Left colon (tissue), 2 donors: ENCODE measurements at regions not wholly inside any gene's neighbourhood (a gene's known extent, or its start where the extent isn't known, plus 50 kb on each side); places are given as distances from the start of the nearest gene placed in this dataset.

Experiments used
- ATAC-seq: fragments of 200-7000 bp; cut with Tn5 transposase; one replicate; pipeline ENCODE4 v1.9.1; 2020; ENCODE audit warnings: mild to moderate bottlenecking, moderate library complexity
- DNase-seq, 2 donors: peaks; one replicate each; pipeline ENCODE4 v3.0.0-alpha.2; 2020
- intact Hi-C, 2 donors: fragments of 100-400 bp; cut with DNase I in 1 of 2; cut with micrococcal nuclease in 1 of 2; formaldehyde crosslinking; loops; one replicate each; pipeline versions ENCODE4 v1.11.2 to v1.14.0; 2022; cut with DNase I, micrococcal nuclease
- donor health status: DM: no; HTN: no; CAD: no.
- donor health status: DM: yes; HTN: yes; CAD: no.

DNA sequence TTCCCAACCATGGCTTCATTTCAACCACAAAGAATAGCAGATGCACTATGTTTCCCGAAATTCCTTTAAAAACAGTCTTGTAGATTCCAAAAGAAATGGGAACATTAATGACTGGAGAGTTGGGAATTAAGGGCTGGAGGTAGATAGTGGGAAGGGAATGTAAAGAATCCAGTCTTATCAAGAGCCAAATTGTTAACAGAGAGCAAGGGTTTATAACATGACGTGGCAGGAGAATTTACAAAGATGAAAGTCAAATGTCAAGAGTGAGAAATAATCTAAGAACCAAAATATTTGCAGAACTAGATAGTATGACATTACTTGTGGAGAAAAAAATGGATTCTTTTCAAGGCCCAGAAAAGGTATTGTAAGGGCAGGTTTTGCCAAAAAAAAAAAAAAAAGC lies 200.9 kb downstream of the GRIN2B start:
- ATAC-seq = no peak

DNA sequence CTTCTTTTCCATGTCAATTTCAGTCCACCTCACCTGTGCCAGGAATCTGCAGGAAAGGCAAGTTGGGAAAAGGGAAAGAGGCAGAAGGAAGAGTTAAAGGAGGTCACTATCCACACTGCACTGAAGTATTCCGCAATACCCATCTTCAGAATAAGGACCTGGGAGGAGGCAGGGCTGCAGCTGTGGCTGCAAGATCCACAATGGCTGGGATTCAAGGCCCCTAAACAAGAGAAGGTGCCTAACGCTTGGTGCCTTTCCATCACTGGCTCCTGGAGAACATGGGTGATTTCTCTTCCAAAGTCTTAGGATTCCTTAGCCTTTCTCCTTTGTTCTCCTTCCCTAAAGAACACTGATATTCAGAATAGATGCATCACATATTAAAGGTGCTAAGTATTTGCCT lies 204.0 kb downstream of the GRIN2B start:
- ATAC-seq (no peak), DNase-seq (no peak)
- intact Hi-C loops = no loop called here

More for the DNA sequence above, 200.9 kb downstream of the GRIN2B start:
- no peak for DNase-seq
- intact Hi-C loops = no loop called here

DNA sequence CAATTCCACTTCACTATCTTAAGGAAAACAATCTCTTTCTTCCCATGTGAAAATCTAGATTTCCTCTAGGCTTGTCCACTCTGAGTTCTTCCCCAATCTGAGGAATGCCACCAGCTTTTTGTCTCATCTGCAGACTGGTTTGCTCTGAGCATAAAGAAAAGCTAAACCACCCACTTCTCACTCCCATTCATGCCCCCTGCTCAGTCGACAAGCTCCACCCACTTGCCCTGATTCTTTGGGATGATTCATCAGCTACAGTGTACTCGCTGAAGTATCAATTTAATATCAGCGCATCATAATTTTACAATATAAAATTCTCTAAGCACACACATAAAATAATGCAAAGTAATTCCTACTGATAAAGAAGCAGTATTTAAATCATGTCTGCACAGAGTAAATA lies 209.1 kb downstream of the GRIN2B start:
- ATAC-seq (no peak), DNase-seq (no peak)
- intact Hi-C loops = no loop called here

DNA sequence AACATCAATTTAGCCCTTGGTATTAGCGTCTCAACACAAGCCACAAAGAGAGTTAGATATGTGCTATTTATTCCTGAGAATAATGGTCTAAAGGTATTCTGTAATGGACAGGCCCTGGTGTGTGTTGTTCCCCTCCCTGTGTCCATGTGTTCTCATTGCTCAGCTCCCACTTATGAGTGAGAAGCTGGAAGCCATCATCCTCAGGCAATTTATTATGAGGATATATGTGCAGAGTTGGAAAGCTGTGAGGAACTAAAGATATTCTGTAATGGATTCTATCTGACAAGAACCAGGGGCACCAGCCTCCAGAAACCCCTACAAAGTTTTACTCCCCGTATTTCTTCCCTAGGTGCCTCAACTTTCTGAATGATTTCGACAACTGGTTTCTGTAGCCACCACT lies 210.8 kb downstream of the GRIN2B start:
- DNase-seq (no peak), ATAC-seq (no peak)
- intact Hi-C loops = no loop called here

DNA sequence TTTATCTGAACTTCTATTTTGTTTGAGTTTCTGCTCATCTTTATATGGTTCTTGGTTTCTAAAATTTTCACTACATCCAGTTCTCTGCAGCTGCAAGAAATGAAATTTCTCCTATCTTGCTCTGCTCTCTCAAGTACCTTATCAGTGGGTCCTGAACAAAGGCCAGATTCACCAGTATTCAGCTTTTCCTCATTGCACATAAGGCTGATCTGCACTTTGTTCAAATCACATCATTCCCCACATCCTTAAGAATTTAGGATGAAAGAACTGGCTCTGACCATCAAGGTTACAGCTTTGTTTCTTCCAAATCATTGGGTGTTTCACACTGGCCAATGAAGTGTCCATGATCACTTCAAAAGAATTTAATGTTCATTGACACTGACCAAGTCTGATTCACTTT lies 211.4 kb downstream of the GRIN2B start:
- no peak for DNase-seq
- no peak for ATAC-seq
- intact Hi-C loops = no loop called here

DNA sequence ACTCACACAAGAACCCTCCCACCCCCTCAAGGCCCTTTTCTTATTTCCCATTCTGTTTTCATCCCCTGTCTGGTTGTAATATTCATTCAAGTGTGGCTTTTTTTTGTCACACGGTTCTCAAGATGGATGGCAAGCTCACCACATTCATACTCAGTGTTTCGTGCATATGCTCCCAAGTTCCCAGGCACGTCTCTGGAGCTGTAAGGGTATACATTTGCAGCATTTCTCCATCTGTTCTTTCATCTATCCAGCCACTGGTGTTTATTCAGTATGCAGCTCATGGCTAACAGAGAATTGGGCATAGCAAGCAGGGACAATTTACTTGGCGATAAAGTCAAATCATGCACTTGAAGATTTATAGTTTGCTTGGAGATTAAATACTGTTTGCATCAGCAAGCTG lies 212.1 kb downstream of the GRIN2B start:
- intact Hi-C loops = no loop called here

DNA sequence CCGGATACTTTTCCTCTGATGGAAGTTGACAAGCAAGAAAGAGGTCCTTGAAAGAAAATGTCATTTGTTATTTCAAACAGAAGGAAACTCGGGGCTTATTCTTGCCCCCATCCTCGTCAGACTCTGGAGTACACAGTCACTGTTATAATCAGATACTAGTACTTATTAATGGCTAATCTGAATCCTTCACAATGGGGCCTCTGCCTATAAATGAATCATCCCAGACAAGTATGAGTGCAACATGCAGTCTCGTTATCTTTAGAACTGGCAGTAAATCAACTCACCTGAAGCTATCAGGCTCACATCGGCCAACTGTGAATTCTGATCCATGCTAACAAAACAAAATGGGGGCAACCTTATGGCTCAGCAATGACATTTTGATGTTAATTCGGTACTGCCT lies 216.7 kb downstream of the GRIN2B start:
- intact Hi-C loops = no loop called here
- ATAC-seq (no peak), DNase-seq (no peak)

More for the DNA sequence above, 212.1 kb downstream of the GRIN2B start:
- DNase-seq (no peak), ATAC-seq (no peak)

DNA sequence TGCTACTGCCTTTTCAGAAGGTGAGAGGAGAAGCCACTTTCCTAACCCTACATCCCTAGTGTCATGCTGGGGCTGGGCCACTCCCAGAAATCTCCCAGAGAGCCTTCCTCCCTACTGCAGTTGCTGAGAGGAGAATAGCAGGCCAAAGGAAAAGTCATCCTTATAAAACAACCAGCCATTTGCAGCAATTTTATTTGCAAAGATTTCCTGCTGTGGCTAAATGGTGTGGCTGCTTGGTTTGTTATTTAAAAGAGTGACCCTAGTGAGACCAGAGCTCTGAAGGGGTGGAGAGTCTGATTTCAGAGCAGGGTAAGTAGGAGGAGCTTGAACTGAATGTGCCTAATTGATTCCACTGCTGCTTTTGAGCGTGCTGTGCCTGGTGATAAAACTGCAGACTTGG lies 232.0 kb downstream of the GRIN2B start:
- intact Hi-C loops = no loop called here
- ATAC-seq (no peak), DNase-seq (no peak)

DNA sequence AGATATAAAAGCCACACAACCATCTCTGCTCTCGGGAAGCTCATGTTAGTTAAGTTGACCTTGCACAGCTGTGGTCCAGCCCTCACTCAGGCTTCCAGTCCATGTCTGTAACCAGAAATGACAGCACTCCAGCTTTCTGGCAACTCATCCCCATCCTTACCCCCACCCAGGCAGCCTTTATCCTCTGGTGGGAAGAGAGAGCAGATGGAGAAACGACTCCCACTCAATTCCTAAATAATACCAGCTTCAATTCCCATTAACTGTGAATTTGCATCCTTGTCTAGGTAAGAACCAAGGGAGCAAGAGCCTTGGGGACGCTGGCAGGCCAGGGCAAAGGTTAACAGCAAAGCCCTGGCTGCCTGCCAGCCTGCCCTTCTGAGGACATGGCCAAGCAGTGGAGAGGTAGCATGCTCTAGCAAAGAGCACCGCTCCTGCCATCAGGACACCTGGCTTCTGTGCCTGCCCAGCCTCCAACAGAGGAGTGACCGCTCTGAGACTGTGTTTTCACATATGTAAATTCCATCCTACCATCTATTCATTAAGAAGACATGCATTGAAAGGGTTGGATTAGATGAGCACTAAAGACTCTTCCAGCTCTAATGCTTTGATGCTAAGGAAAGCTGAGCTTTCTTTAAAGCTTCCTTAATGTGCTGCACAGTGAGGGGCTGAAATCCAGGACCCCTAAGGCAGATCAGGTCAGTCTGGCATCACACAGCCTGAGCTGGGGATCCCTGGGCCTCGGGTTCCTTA lies 236.1 kb downstream of the GRIN2B start:
- ATAC-seq = peak; percentile 61
- intact Hi-C loops = no loop called here
- peak in 1 of 2 donors; percentile 36 for DNase-seq

DNA sequence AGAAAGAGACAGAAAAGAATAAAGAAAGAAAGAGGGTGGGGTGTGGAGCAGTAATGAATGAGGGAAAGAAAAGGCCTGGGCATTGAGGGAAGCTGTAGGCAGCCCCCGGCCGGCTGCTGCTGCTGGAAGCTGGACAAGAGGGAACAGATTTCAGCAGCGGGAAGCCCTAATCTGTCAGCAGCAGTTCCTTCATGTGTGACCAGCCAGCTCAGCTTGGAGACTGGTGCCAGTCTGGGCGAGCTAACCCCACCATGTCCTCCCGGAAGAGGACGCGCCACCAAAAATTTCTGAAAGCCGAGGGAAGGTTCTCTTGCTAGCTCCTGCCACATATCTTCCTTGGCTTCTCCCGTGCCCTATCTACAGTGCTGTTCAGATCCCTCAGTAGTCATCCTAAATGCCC lies 236.8 kb downstream of the GRIN2B start:
- ATAC-seq (no peak), DNase-seq (no peak)
- intact Hi-C loops = no loop called here

DNA sequence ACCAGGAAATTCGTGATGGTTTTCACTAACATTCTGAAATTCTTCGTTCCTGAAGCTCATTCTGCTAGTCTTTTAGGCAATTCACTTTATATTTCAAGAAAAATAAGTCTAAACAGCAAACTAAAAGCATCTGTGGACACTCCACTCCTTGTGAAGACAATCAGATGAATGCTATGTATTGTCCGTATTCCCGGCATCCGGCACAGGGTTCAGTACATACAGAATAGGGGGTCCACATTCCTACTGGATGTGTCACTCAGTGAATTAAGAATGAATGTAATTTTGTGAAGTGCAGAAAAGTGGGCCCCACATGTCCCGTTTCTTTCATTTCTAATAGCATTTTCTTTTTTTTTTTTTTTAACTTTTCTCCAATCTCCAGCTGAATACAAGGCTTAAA lies 241.3 kb downstream of the GRIN2B start:
- DNase-seq (no peak), ATAC-seq (no peak)
- intact Hi-C loops = no loop called here

DNA sequence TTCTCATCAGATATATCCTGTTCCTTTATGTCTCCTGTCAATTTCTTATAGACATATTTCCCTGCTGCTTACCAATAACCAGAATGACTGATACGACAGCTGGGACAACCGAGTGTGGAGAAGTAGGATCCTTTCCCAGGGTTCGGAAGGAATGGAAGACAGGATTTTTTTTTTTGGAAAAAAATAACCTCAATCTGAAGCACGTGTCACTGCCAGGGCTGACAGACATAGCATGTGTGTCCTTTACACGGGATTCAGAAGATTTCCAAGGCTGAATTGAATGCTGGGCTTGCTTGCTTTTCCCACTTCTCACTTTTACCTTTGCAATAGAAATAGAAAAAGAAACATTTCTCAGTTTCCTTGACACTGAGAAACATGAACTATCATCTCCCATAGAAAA lies 245.7 kb downstream of the GRIN2B start:
- ATAC-seq (no peak), DNase-seq (no peak)
- intact Hi-C loops = no loop called here

DNA sequence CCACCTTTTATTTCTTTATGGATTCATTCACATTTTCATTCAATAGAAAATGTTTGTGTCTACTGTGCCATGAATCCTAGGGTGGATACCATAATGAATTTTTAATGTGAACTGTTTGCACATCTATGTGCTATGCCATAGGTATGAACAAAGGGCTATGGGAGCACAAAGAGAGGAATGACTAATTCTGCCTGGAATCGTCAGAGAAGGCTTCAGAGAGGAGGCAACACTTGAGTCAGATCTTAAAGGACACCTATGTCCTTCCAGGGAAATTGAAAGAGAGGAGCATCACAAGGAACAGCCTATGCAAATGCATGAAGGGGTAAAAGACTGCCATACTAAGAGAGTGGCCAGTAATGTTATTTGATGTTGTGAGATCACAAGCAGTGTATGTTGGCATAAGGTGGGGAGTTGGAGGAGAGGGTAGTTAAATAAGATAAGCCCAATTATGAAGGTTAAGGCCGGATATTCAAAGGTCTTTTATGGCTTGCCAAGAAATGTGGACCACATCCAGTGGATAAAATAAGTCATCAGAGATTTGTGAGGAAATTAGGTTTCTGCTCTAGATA lies 246.7 kb downstream of the GRIN2B start:
- intact Hi-C loops = no loop called here
- peak; percentile 77 for ATAC-seq
- DNase-seq = no peak

DNA sequence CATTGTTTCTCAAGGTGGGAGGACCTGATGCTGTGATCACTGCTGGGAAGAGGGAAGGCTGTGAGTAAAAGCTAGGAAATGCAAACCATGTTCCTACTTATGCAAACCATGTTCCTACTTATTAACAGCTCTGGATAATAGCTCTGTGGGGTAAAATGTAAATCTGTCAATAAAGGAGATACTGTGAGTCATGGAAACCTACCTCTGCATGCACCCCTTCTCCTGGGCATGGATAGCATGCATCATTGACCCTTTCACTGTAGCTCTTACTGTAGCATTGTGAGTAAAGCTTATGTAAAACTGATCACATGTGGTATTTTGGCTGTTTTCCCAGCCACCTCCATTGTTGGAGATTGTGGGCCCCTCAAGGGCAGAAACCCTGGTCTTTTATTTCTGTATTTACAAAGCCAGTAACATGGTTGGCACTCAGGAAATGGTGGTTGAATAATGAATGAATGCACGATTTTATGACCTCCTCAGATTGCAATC lies 253.7 kb downstream of the GRIN2B start:
- intact Hi-C loops = no loop called here
- no peak for ATAC-seq

DNA sequence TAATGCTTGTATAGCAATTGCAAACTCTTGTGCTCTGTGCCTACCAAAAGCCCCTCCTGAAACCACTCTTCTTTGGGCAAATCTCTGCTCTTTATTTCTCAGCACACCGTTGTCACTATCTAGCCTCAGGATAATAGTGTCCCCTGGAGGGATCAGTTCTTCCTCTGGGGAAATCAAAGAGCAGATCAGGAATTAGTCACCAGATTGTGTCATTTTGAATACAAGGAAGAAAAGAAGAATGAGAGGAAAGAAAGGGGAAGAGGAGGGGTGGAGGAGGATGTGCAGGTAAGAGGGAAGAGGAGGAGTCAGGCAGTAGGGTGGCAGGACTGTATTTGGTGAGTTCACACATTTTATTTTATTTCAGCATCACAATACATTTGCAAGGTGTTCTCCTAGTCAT lies 256.4 kb downstream of the GRIN2B start:
- DNase-seq (no peak), ATAC-seq (peak; percentile 47)
- intact Hi-C loops = no loop called here

More for the DNA sequence above, 253.7 kb downstream of the GRIN2B start:
- DNase-seq = no peak

DNA sequence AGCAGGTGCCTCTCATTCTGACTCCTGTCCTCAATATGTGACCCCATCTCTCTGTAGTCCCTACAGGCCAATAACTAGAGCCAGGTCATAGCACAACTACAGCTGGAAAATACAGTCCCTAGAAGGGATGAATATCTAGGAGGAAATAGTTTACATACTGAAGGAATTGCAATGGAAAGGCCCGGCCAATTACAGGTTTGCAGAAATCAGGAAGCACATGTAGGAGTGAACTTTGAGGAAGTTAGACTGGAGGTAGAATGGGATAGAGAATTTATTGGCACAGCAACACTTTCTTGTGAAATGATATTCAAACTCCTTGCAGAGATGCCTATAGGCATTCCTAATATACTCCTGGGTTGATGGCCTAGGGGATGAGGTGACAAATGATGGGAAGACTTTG lies 257.3 kb downstream of the GRIN2B start:
- ATAC-seq = peak; percentile 90
- intact Hi-C loops = no loop called here

DNA sequence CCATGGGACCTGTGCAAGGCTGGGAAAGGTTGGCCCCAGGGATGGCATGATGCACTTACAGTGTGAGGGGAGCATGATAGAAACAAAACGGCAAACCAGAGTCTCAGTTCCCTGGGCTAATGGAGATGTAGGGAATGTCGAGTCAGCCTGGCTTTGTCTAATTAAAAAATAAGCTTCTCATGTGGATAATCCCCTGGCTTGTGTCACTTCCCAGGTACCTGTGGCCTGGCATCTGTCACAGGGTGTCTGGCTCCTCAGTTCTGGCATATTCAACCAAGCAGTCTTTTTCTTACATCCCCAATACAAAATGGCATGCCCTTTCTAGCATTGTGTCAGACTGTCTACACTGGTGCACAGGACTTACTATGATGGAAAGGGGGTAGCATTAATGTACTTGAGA lies 261.4 kb downstream of the GRIN2B start:
- intact Hi-C loops = no loop called here
- DNase-seq (no peak), ATAC-seq (no peak)

More for the DNA sequence above, 257.3 kb downstream of the GRIN2B start:
- DNase-seq = no peak

DNA sequence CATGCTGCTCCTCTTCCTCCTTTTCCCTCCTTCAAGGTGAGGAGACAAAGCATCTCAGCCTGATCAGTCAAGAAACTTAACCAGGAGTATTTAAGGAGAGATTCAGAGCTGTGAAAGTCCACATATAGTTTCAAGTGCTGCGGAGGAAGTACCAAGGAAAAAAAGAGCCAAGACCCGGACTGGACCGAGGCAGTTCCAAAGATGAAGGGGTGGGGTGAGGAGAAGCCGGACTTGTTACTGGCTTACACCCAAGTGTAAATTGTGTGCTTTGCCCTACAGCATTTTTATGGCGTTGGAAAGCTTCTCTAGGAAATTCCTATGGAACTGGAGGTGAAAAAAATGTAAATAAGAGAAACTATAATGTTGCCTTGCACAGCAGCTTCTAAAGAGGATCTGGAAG lies 263.1 kb downstream of the GRIN2B start:
- DNase-seq (peak; percentile 39 to 72), ATAC-seq (peak; percentile 91)
- intact Hi-C loops = no loop called here

DNA sequence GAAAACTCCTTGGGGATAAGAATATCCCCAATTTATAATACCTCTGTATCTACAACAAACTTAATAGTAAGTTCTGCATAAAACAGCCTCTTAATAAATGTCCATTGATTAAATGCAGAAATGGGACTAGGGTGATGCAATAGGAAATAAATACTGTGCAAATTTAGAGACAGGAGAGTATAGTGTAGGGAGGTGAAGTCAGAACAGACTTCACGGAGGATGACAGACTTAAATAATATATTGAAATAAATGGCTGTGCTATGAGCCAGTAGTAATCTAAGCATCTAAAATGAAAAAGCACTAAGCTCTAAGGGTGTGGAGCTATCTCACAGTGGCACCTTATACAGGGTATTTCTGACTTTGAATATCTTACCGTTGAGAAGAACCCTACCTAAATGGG lies 265.3 kb downstream of the GRIN2B start:
- DNase-seq = no peak
- no peak for ATAC-seq
- intact Hi-C loops = no loop called here

DNA sequence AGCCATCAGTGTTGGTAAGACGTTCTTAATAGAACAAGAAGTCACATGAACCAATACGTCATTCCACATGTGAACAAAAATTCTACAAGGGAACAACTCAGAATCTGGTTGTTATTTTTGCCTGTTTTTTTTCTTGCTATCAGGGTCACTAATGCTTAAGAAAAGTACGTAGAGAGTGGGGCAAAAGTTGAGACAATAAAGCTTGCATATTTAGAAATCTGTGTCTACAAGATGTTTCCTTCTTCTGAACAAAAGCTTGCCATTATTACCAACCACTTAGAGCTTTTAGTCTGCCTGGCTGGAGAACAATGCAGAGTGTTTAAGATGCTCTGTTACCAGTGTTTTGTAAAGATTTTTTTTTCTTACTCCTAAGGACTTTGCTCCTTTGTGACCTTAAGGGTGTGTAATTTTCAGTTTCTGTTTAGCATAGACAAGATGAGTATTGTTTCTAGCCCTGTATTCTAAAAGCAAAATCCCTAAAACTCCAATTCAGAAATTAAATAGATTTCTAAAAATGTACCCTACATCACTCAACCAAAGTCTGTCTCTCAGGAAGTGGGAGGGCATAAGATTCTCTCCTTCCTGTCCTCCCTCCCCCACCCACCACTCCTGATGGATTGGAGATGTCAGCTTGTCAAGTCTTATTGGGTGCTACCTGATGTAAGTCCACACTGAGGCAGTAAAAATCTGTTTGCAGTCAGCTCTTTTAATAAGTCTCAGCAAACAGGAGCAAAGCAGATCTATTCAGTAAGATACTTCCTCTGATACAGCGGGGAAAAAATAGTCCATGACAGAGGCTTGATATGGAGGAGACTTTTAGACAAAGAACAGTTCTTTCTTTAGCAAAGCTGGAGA lies 267.6 kb downstream of the GRIN2B start:
- DNase-seq (peak; percentile 28 to 34), ATAC-seq (peak; percentile 76)
- intact Hi-C loops = no loop called here
